HG02610 (cell line): ENCODE measurements at regions not wholly inside any gene's neighbourhood (a gene's known extent, or its start where the extent isn't known, plus 50 kb on each side); places are given as distances from the start of the nearest gene placed in this dataset.

ENCODE experiments used
- ATAC-seq: cut with Tn5 transposase; IDR thresholded peaks from one replicate; pipeline ENCODE4 v1.9.1; 2021; ENCODE audit warnings: mild to moderate bottlenecking, moderate library complexity; ENCODE audit not compliant: unreplicated experiment

DNA sequence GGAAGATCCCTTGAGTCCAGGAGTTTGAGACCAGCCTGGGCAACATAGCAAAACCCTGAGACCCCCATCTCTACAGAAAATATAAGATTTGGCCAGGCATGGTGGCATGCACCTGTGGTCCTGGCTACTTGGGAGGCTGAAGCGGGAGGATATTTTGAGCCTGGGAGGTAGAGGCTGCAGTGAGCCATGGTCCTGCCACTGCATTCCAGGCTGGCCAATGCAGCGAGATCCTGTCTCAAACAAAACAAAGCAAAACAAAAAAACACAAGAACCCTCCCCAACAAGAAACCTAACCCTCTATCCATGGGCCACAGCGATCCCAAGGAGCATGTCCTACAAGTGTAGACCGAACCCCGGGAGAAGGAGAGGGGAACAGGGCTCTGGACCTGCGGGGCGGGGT is 133.3 kb downstream of the MGAT5B start:
- ATAC-seq, result no peak

- ATAC-seq, result no peak
Measured at GRCh38 chr17:77002103-77003045, 134.2 kb downstream of the MGAT5B start.

DNA sequence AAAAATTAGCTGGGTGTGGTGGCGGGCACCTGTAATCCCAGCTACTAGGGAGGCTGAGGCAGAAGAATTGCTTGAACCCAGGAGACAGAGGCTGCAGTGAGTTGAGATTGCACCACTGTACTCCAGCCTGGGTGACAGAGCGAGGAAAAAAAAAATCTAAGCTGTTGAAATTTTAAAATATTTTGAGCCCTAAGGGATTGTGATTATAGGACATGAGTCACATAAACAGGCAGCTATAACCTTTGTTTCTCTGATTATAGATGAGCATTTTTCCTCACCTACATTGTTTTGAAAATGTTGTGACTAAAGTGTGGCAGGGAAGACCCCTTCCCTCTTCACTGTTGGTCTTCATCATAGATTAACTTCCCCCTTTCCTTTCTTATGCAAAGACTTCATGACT is 135.5 kb downstream of the MGAT5B start:
- ATAC-seq, result no peak

DNA sequence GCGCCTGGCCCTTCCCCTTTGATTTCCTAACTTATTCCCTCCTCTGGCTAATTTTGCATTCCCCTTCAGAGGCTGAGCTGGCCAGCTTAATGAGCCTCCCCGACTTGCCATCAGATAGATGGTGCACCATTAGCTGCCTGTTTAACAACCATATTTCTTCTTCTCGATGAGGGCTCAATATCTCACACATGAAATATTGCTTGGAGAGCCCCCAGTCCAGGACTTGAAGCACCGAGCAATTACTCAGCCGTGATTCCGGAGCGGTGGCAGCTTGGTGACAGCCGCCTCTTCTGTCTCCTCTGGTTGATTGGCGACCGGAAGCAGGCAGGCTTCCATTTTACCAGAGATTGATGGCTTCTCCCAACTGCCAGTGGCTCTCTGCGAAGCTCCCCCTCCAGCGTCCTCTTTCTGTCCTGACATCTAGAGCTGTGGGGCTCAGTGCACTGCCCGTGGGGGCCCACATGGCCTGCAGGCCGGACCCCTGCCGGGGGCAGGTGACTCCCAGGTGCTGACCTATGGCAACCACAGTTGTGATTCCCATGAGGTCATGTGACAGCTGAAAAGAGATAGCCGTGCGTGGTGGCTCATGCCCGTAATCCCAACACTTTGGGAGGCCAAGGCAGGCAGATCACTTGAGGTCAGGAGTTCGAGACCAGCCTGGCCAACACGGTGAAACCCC is 133.7 kb upstream of the SEC14L1 start:
- no peak for ATAC-seq

DNA sequence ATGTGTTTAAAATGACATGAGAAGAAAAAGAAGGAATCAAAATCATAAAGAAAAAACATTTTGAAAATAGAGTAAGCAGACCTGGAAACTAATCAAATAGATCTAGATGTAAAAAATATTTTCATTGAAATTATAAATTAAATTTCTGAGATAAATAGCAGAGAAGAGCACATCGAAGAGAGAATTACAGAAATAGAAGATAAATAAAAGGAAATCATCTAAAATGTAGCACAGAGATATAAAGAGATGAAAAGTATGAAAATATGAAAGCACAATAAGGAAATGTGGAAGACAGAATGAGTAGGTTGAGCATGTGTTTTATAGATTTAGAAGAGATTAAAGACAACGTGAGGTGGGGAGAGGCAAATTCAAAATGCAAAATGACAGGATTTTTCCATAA is 130.9 kb upstream of the SEC14L1 start:
- no peak for ATAC-seq

DNA sequence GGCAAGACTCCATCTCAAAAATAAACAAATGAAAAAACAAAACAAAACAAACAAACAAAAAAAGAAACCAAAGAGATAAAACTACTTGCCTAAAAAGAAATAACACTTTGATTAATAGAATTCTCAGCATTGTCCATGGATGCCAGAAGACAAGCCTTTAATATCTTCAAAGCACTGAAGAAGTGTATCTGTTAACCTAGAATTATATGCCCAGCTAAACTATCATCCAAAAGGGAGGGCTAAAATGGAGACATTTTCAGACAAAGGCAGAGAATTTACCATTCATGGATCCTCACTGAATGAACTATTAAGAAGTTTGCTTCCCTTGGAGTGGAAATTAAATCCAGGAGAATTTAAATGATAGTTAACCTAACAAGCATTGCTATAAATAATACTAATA is 130.1 kb upstream of the SEC14L1 start:
- no peak for ATAC-seq

DNA sequence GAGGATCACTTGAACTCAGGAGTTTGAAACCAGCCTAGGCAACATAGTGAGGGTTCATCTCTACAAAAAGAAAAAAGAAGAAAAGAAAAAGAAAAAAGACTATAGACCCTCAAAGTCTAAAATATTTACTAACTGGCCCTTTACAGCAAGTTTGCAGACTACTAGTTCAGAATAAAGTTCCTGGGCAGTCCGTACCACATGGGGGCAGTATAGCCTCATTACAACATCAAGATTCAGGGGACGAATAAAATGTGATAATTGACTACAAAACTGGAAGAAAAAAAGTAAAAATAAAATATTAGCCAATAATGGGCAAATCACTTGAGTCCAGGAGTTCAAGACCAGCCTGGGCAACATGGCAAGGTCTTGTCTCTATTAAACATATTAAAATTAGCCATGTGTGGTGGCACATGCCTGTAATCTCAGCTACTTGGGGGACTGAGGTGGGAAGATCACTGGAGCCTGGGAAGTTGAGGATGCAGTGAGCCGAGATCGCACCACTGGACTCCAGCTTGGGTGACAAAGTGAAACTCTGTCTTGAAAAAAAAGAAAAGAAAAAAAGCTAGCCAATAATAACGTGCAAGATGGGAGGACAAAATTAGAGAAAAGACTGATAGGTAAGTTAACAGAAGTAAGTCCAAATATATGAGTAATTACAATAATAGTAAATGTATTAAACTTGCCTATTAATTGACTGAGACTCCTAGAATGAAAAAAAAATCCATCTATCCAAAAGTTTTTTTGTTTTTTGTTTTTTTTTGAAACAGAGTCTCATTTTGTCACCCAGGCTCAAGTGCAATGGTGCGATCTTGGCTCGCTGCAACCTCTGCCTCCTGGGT is 129.4 kb upstream of the SEC14L1 start:
- no peak for ATAC-seq

- ATAC-seq, result no peak
Measured at GRCh38 chr17:77018504-77018903, 122.3 kb upstream of the SEC14L1 start.

DNA sequence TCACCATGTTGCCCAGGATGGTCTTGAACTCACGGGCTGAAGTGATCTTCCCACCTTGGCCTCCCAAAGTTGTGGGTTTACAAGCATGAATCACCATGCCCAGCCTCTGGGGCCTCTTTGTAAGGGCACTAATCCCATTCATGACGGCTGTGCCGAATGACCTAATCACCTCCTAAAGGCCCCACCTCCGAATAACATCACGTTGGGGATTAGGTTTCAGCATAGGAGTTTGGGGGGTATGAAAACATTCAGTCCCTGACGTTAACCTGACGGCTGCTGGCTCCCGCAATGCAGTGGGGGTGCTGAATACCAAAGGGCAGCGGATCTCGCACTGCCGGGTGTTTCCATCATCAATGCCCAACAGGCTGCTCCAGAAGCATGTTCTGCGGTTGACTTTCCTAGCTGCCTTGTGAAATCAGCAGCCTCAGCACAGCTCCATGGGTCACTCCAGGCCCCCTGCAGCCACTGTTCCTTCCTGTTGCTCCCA is 120.8 kb upstream of the SEC14L1 start:
- ATAC-seq, result no peak

DNA sequence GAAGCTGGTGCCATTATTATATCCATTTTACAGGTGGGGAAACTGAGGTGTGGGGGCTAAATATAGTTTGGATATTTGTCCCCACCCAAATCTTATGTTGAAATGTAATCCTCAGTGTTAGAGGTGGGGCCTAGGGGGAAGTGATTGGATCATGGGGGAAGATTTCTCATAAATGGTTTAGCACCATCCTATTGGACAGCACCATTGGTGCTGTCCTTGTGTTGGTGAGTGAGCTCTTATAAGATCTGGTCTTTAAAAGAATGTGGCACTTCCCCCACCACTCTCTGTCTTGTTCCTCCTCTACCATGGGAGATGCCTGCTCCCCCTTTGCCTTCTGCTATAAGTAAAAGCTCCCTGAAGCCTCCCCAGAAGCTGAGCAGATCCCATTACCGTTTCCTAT is 119.8 kb upstream of the SEC14L1 start:
- ATAC-seq, result no peak

DNA sequence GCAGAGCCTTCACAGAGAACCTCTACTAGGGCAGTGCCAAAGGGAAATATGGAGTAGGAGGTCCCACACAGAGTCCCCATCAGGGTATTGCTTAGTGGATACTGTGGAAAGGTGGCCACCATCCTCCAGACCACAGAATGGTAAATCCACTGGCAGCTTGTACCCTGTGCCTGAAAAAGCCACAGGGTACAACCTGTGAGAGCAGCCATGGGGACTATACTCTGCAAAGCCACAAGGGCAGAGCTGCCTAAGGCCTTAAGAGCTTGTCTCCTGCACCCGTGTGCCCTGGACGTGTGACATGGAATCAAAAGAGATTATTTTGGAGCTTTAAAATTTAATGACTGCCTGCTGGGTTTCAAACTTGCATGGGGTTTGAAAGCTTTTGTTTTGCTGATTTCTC is 118.0 kb upstream of the SEC14L1 start:
- no peak for ATAC-seq

- ATAC-seq, result no peak
Measured at GRCh38 chr17:77025781-77026180, 115.0 kb upstream of the SEC14L1 start.

DNA sequence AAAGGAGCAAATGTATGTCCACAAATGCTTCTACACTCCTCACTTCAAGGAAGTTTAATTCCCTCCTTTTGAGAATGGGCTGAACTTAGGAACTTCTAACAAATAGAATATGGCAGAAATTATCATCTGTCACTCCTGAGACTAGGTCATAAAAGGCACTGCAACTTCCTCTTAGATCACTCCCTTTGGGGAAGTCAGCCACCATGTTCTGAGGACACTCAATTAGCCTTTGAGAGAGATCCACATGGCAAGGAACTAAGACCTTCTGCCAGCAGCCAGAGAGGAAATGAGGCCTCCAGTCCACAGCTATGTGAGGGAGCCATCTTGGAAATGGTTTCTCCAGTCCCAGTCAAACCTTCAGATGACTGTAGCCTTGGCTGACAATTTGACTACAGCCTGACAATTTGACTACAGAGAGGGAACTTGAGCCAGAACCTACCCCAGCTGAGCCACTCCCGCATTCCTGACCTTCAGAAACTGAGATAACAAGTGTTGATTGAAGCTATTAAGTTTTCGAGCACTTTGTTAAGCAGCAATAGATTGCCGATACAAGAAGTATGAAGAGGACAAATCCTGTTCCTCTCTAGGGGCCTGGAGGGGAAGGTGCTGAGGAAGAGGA is 113.4 kb upstream of the SEC14L1 start:
- ATAC-seq, result no peak

- ATAC-seq, result no peak
Measured at GRCh38 chr17:77028900-77029299, 111.9 kb upstream of the SEC14L1 start.

- no peak for ATAC-seq
Measured at GRCh38 chr17:77032929-77033328, 107.8 kb upstream of the SEC14L1 start.

- ATAC-seq, result no peak
Measured at GRCh38 chr17:77033892-77034404, 106.8 kb upstream of the SEC14L1 start.

DNA sequence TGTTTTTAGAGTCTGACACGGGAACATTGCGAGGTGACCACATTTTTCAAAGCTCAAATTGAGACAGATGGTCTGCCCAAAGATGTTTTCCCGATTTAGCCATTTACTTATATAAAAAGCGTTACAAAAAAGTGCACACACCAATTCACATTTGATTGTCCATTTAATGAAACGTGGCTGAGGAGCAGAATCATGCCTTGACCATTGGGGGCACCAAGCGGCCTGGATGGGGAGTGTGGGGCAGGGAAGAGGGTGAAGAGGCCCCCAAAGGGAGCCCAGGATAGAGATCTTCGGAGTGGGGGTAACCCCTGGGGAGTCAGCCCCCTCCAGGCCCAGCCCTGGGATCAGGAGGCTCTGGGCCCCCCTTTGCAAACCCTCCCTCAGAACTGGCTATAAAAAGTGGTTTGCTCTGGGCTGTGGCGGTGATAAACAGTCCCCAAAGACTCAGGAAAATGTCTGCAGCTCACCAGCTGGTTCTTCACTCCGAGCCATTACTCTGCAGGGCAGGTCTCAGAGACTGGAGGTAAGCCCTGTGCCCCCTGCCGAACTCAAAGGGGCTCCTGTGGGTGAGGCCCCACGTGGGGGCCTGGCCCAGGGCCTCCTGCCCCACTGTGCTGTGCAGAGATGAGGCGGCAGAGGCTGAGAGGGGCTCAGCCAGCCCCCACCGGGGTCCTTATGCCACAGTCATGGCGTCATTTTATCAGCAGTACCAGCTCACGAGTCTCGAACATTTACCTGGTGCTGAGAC is 105.9 kb upstream of the SEC14L1 start:
- no peak for ATAC-seq

DNA sequence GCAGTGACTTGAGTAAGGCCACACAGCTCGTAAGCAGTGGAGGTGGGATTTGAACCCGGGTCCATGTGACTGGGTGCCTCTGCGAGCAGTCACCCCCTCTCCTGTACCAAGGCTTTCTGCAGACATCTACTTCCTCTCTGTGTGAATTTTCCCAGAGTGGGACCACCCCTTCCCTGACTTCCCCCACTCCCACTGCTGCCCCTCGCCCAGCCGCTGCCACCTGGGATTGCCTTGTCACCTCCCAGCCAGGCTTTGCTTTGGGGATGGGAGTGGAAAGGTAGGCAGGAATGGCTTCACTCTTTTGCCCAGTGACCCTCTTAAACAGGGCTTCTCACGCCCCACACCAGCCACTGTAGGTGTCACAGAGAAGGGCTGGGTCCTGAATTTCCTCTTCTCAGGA is 105.2 kb upstream of the SEC14L1 start:
- no peak for ATAC-seq

DNA sequence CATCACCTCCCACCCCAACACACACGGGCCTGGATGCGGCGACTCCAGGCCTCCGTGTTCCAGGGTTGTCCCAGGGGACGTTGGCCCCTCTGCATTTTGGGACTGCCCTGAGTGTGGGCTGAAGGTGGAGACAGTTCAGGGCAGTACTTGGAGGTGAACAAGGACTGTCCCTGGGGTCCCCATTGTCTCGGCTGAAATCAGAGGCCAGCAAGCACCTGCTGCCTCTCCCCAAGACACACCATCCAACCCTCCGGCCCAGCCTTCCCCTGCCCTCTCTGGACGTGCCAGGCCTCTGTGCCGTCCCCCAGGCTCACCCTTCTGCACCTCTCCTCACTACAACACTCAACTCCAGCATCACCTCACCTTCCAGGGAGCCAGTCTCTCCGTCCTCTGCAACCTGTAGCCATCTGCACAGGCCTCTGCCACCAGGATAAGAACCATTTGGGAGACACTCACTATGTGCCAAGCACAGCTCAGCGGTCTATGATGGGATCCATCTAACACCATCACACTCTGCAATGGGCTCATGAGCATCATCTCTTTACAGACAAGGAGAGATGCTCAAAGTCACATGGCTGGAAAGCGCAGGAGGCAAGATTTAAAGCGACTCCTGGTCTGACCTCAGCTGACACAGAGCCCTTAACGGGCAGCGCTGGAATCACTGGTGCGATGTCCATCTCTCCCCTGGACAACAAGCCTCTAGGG is 104.5 kb upstream of the SEC14L1 start:
- no peak for ATAC-seq
